ENCODE measurements at regions not wholly inside any gene's neighbourhood (a gene's known extent, or its start where the extent isn't known, plus 50 kb on each side); places are given as distances from the start of the nearest gene placed in this dataset.

- H3K4me3 ChIP-seq (replicated peaks in 1 of 2; ENCODE audit: low read depth in 2 of 2, low read length in 2 of 2), result no peak overlapping the region
- TF ChIP-seq CTCF (IDR thresholded peaks at IDR 0.05; ENCODE audit: low read depth, low read length), result no peak
- no peak for DNase-seq (ENCODE audit: low read depth in 2 of 2)
Observed at GRCh38 chr2:79432731-79433146, 80.1 kb upstream of the CTNNA2 start.

- H3K4me3 ChIP-seq (replicated peaks in 1 of 2; ENCODE audit: low read depth in 2 of 2, low read length in 2 of 2), result no peak overlapping the region
- TF ChIP-seq CTCF (IDR thresholded peaks at IDR 0.05; ENCODE audit: low read depth, low read length), result no peak
- no peak for DNase-seq (ENCODE audit: low read depth in 2 of 2)
Observed at GRCh38 chr2:79428745-79429144, 84.1 kb upstream of the CTNNA2 start.

- DNase-seq (ENCODE audit: low read depth in 2 of 2), result no peak
- no peak overlapping the region for H3K4me3 ChIP-seq (replicated peaks in 1 of 2; ENCODE audit: low read depth in 2 of 2, low read length in 2 of 2)
- no peak for TF ChIP-seq CTCF (IDR thresholded peaks at IDR 0.05; ENCODE audit: low read depth, low read length)
Observed at GRCh38 chr2:79414690-79415089, 98.2 kb upstream of the CTNNA2 start.

- no peak overlapping the region for H3K4me3 ChIP-seq (replicated peaks in 1 of 2; ENCODE audit: low read depth in 2 of 2, low read length in 2 of 2)
- DNase-seq (ENCODE audit: low read depth in 2 of 2), result no peak
- no peak for TF ChIP-seq CTCF (IDR thresholded peaks at IDR 0.05; ENCODE audit: low read depth, low read length)
Observed at GRCh38 chr2:79394485-79394859, 118.4 kb upstream of the CTNNA2 start.

- H3K4me3 ChIP-seq (replicated peaks in 1 of 2; ENCODE audit: low read depth in 2 of 2, low read length in 2 of 2), result no peak overlapping the region
- TF ChIP-seq CTCF (IDR thresholded peaks at IDR 0.05; ENCODE audit: low read depth, low read length), result no peak
- DNase-seq (ENCODE audit: low read depth in 2 of 2), result no peak
Observed at GRCh38 chr2:79393806-79394484, 118.9 kb upstream of the CTNNA2 start.

GRCh38 chr2:79393107-79393685 is 119.7 kb upstream of the CTNNA2 start:
- H3K4me3 ChIP-seq (replicated peaks in 1 of 2; ENCODE audit: low read depth in 2 of 2, low read length in 2 of 2), result no peak overlapping the region

More at GRCh38 chr2:79393107-79393685, 119.7 kb upstream of the CTNNA2 start:
- DNase-seq (ENCODE audit: low read depth in 2 of 2), result no peak
- no peak for TF ChIP-seq CTCF (IDR thresholded peaks at IDR 0.05; ENCODE audit: low read depth, low read length)

Data from cardiac fibroblast (primary cell).